ENCODE measurements at regions not wholly inside any gene's neighbourhood (a gene's known extent, or its start where the extent isn't known, plus 50 kb on each side); places are given as distances from the start of the nearest gene placed in this dataset.

DNA sequence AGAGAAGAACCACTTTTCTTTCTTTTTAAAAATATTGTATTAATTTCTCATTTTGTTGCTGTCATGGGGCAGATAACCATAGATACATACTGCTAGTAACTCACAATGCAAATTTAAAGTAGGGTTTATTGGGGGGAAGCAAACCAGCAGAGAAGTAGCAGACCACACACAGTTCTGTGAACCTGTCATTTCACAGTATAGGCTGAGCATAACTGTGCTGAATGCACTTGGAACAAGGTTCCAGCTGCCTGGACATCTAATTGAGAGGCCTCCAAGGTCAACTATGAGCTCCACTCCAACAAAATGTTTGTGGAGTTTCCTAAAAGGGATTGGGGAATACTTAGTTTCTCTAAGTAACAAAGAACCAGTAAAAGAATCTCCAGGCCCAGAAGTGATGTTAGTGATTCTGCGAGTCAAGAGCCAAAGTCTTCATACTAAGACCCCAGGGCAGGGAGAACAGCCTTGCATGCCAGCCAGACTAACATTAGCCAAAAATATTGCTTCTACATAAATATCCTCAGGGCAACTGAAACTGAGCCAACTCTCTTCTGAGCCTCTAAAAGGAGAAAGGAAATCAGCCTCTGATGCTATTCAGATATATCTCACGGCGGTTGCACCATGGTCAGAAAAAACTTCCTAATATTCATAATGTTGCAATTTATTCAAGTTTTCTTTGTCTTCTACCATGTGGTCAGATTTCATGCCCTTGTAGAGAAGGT, 856.4 kb upstream of the ALCAM start:
- TF ChIP-seq CTCF (IDR thresholded peaks at IDR 0.05; ENCODE audit: low read depth, low read length) (no peak), POLR2A (IDR thresholded peaks at IDR 0.05; ENCODE audit: extremely low read depth, insufficient read length) (no peak)

Measured in NB4 (cell line).